HCT116 (cell line): ENCODE measurements at regions not wholly inside any gene's neighbourhood (a gene's known extent, or its start where the extent isn't known, plus 50 kb on each side); places are given as distances from the start of the nearest gene placed in this dataset.

Source experiments
- ATAC-seq: fragments of 200-7000 bp; cut with Tn5 transposase; 2 replicates; pipeline ENCODE4 v1.9.1; 2020; ENCODE audit warnings: mild to moderate bottlenecking, moderate library complexity
- BruUV-seq: library from RNA; stranded (reverse); fragments of 400-500 nt; replicated peaks from 2 replicates; lab custom pipeline; 2021; lab: Mats Ljungman, UMichigan
- CTCF ChIA-PET: fragments of 300-600 bp; sonication (Branson Sonifier 250); formaldehyde crosslinking; loops from one replicate; lab custom pipeline; 2021; ENCODE audit warnings: antibody characterized with exemption; lab: Charles Lee
- POLR2A ChIA-PET: fragments of 300-600, 350-600 bp; sonication (Branson Sonifier 250); formaldehyde crosslinking; loops from one replicate; lab custom pipeline; 2021; ENCODE audit warnings: antibody characterized with exemption; lab: Charles Lee
- RAD21 ChIA-PET, 2 experiments: fragments of 300-600 bp; sonication (Branson Sonifier 250); formaldehyde crosslinking; loops; one replicate each; lab custom pipeline; 2023; ENCODE audit warnings: low total read pairs in 2 of 2; ENCODE audit not compliant: uncharacterized antibody in 2 of 2, unreplicated experiment in 2 of 2, low non-redundant PET in 1 of 2; lab: Charles Lee
- DNase-seq: peaks from one replicate; pipeline ENCODE4 v3.0.0-alpha.2; 2010; ENCODE audit warnings: low read depth, low spot score
- H2AFZ ChIP-seq: fragments of 200-600 bp; shearing (Covaris generic), sonication (generic); 2 replicates; pipeline ENCODE4 v1.6.1; 2017; ENCODE audit warnings: low read depth, mixed run types, mixed read lengths, antibody characterized with exemption, low read length; ENCODE audit not compliant: poor library complexity, severe bottlenecking
- H3K27ac ChIP-seq: 2 replicates; pipeline ENCODE4 v1.5.1; 2012; ENCODE audit warnings: low read depth, low read length
- H3K27me3 ChIP-seq: fragments of 200-600 bp; sonication (generic); 2 replicates; pipeline ENCODE4 v1.6.1; 2016; ENCODE audit warnings: mixed run types, low read length, mixed read lengths; ENCODE audit not compliant: insufficient read depth
- H3K36me3 ChIP-seq, 2 experiments: fragments of 200-500 bp in 1 of 2; fragments of 200-600 bp in 1 of 2; sonication (Bioruptor generic) in 1 of 2; sonication (generic) in 1 of 2; 2 replicates each; pipeline versions ENCODE4 v1.5.1 to v1.6.1; 2014 to 2016; ENCODE audit warnings: low read length in 2 of 2, inconsistent platforms in 1 of 2, mixed read lengths in 1 of 2, mixed run types in 1 of 2; ENCODE audit not compliant: insufficient read depth in 2 of 2, control insufficient read depth in 1 of 2
- H3K4me1 ChIP-seq, 2 experiments: fragments of 200-600 bp in 1 of 2; sonication (generic) in 1 of 2; 2 replicates each; pipeline versions ENCODE4 v1.5.1 to v1.6.1; 2012 to 2017; ENCODE audit warnings: low read length in 2 of 2, inconsistent platforms in 1 of 2, mild to moderate bottlenecking in 1 of 2, mixed read lengths in 1 of 2, mixed run types in 1 of 2, moderate library complexity in 1 of 2; ENCODE audit not compliant: insufficient read depth in 2 of 2, control insufficient read depth in 1 of 2
- H3K4me2 ChIP-seq: fragments of 200-600 bp; sonication (generic); 2 replicates; pipeline ENCODE4 v1.6.1; 2017; ENCODE audit warnings: mixed run types, low read length, mixed read lengths
- H3K4me3 ChIP-seq, 2 experiments: fragments of 200-600 bp in 1 of 2; sonication (generic) in 1 of 2; replicated peaks in 1 of 2; 2 replicates each; pipeline ENCODE4 v1.5.1; 2011 to 2016; ENCODE audit warnings: low read length in 2 of 2, control low read depth in 1 of 2, low read depth in 1 of 2, mild to moderate bottlenecking in 1 of 2, mixed read lengths in 1 of 2, mixed run types in 1 of 2
- H3K79me2 ChIP-seq: fragments of 200-600 bp; sonication (generic); 2 replicates; pipeline ENCODE4 v1.6.1; 2017; ENCODE audit warnings: mild to moderate bottlenecking, mixed run types, low read length, moderate library complexity, mixed read lengths; ENCODE audit not compliant: insufficient read depth
- H3K9ac ChIP-seq: fragments of 200-600 bp; sonication (generic); 2 replicates; pipeline ENCODE4 v1.6.1; 2016; ENCODE audit warnings: low read length, mixed read lengths
- H3K9me2 ChIP-seq: fragments of 200-600 bp; sonication (generic), shearing (Covaris generic); 2 replicates; pipeline ENCODE4 v1.6.1; 2017; ENCODE audit warnings: mixed run types, mild to moderate bottlenecking, moderate library complexity; ENCODE audit not compliant: insufficient read depth
- H3K9me3 ChIP-seq, 2 experiments: fragments of 200-500 bp in 1 of 2; fragments of 200-600 bp in 1 of 2; sonication (Bioruptor generic) in 1 of 2; sonication (generic) in 1 of 2; 2 replicates each; pipeline ENCODE4 v1.6.1; 2014 to 2017; ENCODE audit warnings: low read length in 2 of 2, mixed read lengths in 2 of 2, inconsistent platforms in 1 of 2, low read depth in 1 of 2, mild to moderate bottlenecking in 1 of 2, mixed run types in 1 of 2, moderate library complexity in 1 of 2; ENCODE audit not compliant: control insufficient read depth in 1 of 2, insufficient read depth in 1 of 2
- H4K20me1 ChIP-seq: fragments of 200-600 bp; sonication (generic), shearing (Covaris generic); 2 replicates; pipeline ENCODE4 v1.6.1; 2017; ENCODE audit warnings: mixed run types, mild to moderate bottlenecking, moderate library complexity; ENCODE audit not compliant: insufficient read depth
- ATF3 ChIP-seq: IDR thresholded peaks from 2 replicates; pipeline ENCODE4 v1.6.1; 2012
- CBX3 ChIP-seq: IDR thresholded peaks from 2 replicates; pipeline ENCODE4 v1.6.1; 2012; ENCODE audit warnings: low read depth
- CEBPB ChIP-seq: IDR thresholded peaks from 2 replicates; pipeline ENCODE4 v1.6.1; 2012; ENCODE audit warnings: low read depth
- CTCF ChIP-seq, 3 experiments: fragments of 200-600 bp in 1 of 3; sonication (generic) in 1 of 3; IDR thresholded peaks in 2 of 3; conservative IDR thresholded peaks in 1 of 3; 2 replicates each; pipeline ENCODE4 v1.5.1; 2012 to 2017; ENCODE audit warnings: low read depth in 2 of 3, low read length in 2 of 3, antibody characterized with exemption in 1 of 3, borderline replicate concordance in 1 of 3, control low read depth in 1 of 3, mild to moderate bottlenecking in 1 of 3, mixed read lengths in 1 of 3, mixed run types in 1 of 3, moderate library complexity in 1 of 3; ENCODE audit not compliant: insufficient read depth in 1 of 3
- EGR1 ChIP-seq: IDR thresholded peaks from 2 replicates; pipeline ENCODE4 v1.6.1; 2012; ENCODE audit warnings: low read depth
- ELF1 ChIP-seq: IDR thresholded peaks from 2 replicates; pipeline ENCODE4 v1.6.1; 2012; ENCODE audit warnings: low read depth, borderline replicate concordance
- EZH2 ChIP-seq: fragments of 200-600 bp; sonication (generic); IDR thresholded peaks from 2 replicates; pipeline ENCODE4 v1.6.1; 2017; ENCODE audit warnings: antibody characterized with exemption, mixed run types
- EZH2phosphoT487 ChIP-seq: fragments of 200-600 bp; IDR thresholded peaks from 2 replicates; pipeline ENCODE4 v1.6.1; 2018; ENCODE audit warnings: antibody characterized with exemption, borderline replicate concordance
- FOSL1 ChIP-seq: IDR thresholded peaks from 2 replicates; pipeline ENCODE4 v1.6.1; 2012; ENCODE audit warnings: low read depth
- JUND ChIP-seq: IDR thresholded peaks from 2 replicates; pipeline ENCODE4 v1.6.1; 2012
- MAX ChIP-seq: IDR thresholded peaks from 2 replicates; pipeline ENCODE4 v1.6.1; 2012
- POLR2AphosphoS5 ChIP-seq: IDR thresholded peaks from 2 replicates; pipeline ENCODE4 v1.6.1; 2011; ENCODE audit warnings: mild to moderate bottlenecking, low read depth, low read length, moderate library complexity
- RAD21 ChIP-seq: IDR thresholded peaks from 2 replicates; pipeline ENCODE4 v1.6.1; 2012; ENCODE audit warnings: low read depth, mild to moderate bottlenecking
- SP1 ChIP-seq: IDR thresholded peaks from 2 replicates; pipeline ENCODE4 v1.6.1; 2012; ENCODE audit warnings: low read depth
- SRF ChIP-seq: IDR thresholded peaks from 2 replicates; pipeline ENCODE4 v1.6.1; 2012; ENCODE audit warnings: low read depth
- TCF7L2 ChIP-seq: IDR thresholded peaks from 2 replicates; pipeline ENCODE4 v1.7.0; 2011; ENCODE audit warnings: borderline replicate concordance, inconsistent platforms; ENCODE audit not compliant: insufficient read depth, insufficient read length; ENCODE audit errors: extremely low read depth
- YY1 ChIP-seq: IDR thresholded peaks from 2 replicates; pipeline ENCODE4 v1.6.1; 2011; ENCODE audit warnings: low read length, low read depth, moderate library complexity, mild to moderate bottlenecking; ENCODE audit not compliant: insufficient replicate concordance; ENCODE audit errors: extremely low read depth
- ZBTB33 ChIP-seq: IDR thresholded peaks from 2 replicates; pipeline ENCODE4 v1.6.1; 2011; ENCODE audit warnings: mild to moderate bottlenecking, low read length, moderate library complexity; ENCODE audit not compliant: insufficient replicate concordance; ENCODE audit errors: extremely low read depth
- ZNF274 ChIP-seq: fragments of 200-500 bp; sonication (Bioruptor generic); IDR thresholded peaks from 2 replicates; pipeline ENCODE4 v1.6.1; 2014; ENCODE audit warnings: mild to moderate bottlenecking, low read depth, low read length, inconsistent platforms
- intact Hi-C: fragments of 100-400 bp; cut with micrococcal nuclease; formaldehyde crosslinking; loops from 2 replicates; pipeline ENCODE4 v1.10.0; 2022

- Histone ChIP-seq H3K4me1 (no peaks in the 10 kb centered on the region), H4K20me1 (no peaks in the 10 kb centered on the region), H3K27me3 (peaks cover 26% of the 10 kb centered on the region), H3K9me2 (no peaks in the 10 kb centered on the region), H3K9me3 (no peaks in the 10 kb centered on the region; a peak in 1 of 4 replicates), H3K4me3 (no peak overlapping the region), H3K36me3 (no peaks in the 10 kb centered on the region), H3K4me2 (no peak overlapping the region), H3K9ac (no peak overlapping the region), H3K27ac (no peak overlapping the region), H2AFZ (no peak overlapping the region), H3K79me2 (no peaks in the 10 kb centered on the region)
- POLR2A ChIA-PET, result no interaction called here
- DNase-seq (no peak), ATAC-seq (no peak)
- CTCF ChIA-PET, result no interaction called here
- BruUV-seq, result no TSS peak
- TF ChIP-seq ZBTB33 (no peak), POLR2AphosphoS5 (no peak), EGR1 (no peak), ATF3 (no peak), YY1 (no peak), JUND (no peak), CBX3 (no peak), CTCF (IDR thresholded peaks at IDR 0.05 in 2 of 3, conservative IDR thresholded peaks at IDR 0.05 in 1 of 3; ENCODE audit: borderline replicate concordance in 1 of 3, insufficient read depth in 1 of 3, low read depth in 2 of 3, low read length in 2 of 3) (no peak), SP1 (no peak), CEBPB (no peak), ZNF274 (no peak), TCF7L2 (no peak), RAD21 (no peak), EZH2 (no peak), MAX (no peak), ELF1 (no peak), EZH2phosphoT487 (no peak), SRF (no peak), FOSL1 (no peak)
- RAD21 ChIA-PET, result no interaction called here
- intact Hi-C loops, result no loop called here
These were observed 56.5 kb upstream of the MAP3K7 start for GRCh38 chr6:90643381-90643780.
